HG03103 (cell line): ENCODE measurements at regions not wholly inside any gene's neighbourhood (a gene's known extent, or its start where the extent isn't known, plus 50 kb on each side); places are given as distances from the start of the nearest gene placed in this dataset.

Source experiments
- ATAC-seq: cut with Tn5 transposase; IDR thresholded peaks from one replicate; pipeline ENCODE4 v1.9.1; 2021; ENCODE audit warnings: low read depth; ENCODE audit not compliant: unreplicated experiment

DNA sequence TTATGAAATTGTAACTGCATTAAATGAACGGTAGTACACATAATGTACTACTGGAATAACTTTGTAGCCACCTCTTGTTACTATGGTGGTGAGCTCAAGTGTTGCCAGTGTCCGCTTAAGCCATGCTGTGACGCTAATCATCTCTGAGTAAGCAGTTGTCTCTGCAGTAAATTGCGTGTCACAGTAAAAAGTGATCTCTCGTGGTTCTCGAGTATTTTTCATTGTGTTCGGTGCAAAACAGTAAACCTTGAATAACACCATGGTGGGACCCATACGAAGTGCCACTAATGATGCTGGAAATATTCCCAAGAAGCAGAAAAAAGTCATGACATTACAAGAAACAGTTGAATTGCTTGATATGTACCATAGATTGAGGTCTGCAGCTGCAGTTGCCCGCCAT is 524.8 kb downstream of the SOX5 start:
- no peak for ATAC-seq

DNA sequence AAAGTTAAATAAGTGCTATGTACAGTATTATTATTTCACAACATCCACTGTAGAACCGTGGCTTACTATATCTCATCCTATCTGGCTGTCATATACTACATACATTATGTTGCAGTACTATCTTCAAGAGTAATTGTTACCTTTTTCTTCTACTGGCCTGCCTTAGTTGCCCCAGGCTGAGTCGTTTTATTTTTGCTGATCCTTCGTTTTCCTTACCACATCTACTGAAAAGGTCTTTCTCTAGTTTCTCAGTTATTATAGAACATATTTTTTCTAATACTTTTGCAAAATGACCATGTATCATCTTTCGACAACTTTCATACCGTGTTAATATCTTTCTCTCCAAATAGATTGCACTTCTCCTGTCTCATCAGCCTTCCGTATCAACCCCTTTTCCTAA is 523.1 kb downstream of the SOX5 start:
- no peak for ATAC-seq

DNA sequence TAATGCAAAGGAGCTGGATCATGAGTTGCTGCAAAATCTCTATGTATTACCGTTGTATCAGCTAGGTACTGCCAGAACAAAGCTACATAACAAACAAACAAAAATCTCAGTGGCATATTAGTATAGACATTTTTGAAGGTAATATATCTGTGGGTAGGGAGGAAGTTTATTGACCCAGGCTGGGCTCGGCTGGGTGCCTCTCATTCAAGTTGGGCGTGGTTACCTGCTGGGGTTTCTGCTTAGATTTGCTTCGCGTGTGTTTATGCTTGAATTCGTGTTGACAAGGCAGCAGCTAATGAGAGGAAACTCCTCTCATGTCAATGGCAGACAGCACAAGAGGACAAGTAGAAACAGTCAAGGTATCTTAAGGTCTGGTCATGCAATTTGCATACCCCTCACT is 520.7 kb downstream of the SOX5 start:
- no peak for ATAC-seq

DNA sequence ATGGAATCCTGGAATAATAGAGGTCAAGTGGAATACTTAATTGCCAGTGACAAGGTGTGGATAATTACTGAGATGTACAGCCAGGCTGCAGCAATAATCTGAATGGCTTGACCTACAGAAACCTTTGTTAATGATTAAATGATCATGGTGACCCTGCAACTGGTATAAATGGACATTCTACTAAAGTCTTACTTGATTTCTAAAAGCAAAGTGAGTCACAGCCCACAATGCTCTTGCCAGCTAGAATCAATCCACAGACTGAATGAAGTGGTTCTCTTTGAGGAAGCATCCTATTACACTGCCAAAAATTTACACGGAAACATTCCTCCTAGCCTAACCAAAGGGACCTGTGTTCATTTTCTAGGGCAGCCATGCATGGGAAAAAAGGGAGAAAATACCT is 518.5 kb downstream of the SOX5 start:
- no peak for ATAC-seq

DNA sequence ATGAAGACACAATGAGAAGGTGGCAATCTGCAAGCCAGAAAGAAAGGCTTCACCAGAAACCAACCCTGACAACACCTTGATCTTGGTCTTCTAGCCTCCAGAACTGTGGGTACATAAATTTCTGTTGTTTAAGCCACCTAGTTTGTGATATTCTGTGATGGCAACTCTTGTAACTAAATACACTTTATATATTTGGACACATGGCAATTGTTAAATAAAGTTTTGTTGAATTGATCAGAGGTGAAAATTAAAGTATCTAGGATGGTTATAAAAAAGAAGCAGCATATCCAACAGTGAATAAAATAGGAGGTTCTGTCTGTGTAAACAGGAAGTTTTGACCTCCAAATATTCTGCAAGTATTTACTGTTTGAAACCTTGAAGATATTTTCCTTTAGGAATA is 516.3 kb downstream of the SOX5 start:
- ATAC-seq = no peak

DNA sequence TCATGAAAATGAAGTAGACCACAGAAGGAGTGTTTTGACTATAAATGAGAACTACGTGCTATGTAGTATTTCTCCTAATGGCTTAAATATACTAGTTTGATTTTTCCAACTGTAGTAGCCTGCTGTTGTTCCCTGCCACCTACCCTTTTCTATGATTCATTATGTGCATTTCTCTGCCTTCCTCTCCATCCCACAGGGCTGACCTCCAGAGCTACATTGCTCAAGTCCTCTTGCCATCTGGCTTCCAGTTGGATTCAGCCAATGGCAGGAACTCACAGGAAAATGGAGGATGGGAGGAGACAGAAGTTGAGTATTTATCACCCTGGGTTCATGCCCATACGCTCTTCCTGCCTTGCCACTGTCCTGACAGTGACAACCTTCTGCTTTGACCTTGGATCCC is 515.3 kb downstream of the SOX5 start:
- ATAC-seq = no peak

DNA sequence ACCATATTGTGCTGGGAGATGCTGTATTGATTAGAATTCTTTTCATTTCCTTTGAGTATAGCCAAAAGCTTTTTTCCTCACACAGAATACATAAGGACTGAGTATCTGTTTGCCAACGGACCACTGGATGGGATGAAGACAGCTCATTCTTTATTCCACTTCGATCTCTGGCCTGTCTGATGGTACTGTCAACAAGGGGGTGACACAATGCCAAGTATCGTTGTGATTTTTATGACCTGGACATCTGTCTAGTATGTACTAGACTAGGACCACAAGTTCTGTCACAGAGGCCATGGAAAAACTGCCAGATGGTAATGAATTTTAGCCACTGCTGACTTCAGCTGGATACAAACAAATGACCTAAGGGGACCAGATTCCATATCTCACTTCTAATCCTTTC is 502.7 kb downstream of the SOX5 start:
- ATAC-seq = no peak

DNA sequence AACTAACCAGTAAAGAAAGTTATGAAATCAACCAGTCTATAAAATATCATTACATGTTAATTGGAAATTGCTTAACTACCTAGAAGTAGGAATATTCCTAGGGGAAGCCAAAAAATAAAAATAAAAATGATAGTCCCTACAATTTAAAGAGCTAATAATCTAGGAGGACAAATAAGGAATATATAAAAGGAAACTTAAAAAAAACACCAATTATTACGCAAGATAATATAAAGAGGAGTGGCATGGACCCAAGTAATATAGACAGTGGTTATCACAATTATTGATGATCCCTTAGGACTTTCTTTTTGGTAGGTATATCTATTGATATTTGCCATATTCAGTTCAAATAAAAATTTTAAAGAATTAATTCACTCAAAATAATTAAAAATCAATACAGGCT is 498.7 kb downstream of the SOX5 start:
- ATAC-seq = no peak

DNA sequence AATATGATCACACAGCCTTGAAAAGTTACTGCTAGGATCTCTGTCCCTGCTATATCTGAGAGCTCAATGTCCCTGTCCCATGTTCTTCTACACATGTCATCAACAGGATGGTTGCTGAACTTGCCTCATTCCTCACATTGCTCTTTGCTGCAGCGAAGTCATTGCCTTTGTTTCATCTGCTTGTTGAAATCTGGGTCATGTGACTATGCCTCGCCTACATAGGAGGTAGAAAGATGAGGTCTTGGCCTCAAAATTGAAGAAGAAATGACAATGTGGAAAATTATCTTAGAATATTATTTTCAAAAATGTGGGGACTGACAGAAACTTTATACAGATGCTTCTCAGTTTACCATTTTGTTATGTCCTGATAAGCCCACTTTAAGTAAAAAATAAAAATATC is 494.2 kb downstream of the SOX5 start:
- no peak for ATAC-seq

DNA sequence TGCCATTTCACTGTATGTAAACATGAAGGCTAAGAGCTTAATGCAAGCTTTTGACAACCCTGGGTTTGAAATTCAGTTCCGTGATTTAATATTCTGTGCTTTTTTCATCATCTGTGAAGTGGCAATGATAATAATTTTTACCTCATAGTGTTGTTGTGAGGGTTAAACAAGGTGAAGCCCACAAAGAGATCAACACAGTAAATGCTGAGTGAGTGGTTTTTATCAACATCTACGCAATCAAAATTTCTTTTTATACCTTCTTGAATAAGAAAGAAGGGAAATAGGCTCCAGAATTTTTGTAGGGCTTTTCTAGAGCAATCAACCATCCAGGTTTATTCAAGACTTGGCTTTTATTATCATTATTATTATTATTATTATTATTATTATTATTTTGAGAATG is 490.8 kb downstream of the SOX5 start:
- no peak for ATAC-seq

DNA sequence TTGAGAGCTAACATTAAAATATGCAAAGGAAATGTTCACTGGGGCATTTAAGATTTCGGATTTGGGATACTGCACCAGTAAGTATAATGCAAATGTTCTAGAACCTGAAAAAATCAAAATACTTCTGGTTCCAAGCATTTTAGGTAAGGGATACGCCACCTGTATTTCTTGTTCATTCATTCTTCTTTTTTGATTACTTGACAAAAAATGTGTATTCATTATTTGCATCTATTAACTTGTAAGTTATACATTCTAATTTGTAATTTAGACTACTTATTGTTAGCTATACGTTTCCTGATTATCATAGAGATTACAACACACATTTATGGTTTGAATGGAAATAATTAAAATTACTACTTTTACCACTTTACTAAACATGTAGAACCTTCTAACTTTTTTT is 486.9 kb downstream of the SOX5 start:
- no peak for ATAC-seq

DNA sequence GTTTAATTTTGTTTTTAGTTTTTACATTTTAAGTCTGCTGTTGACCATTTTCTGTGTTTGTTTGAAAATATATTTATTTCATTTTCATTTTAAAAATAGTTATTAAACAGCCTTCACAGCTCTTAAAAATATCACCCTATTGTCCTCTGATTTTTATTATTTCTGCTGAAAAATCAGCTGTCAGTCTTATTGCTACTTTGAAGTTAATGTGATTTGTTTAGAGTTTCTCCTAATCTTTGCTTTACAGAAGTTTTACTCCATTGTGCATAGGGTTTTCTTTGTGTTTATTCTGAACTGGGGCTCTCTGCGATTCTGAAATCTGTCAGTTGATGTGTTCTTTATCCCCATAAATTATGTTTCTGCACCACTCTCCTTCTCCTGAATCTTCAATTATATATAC is 486.3 kb downstream of the SOX5 start:
- no peak for ATAC-seq

DNA sequence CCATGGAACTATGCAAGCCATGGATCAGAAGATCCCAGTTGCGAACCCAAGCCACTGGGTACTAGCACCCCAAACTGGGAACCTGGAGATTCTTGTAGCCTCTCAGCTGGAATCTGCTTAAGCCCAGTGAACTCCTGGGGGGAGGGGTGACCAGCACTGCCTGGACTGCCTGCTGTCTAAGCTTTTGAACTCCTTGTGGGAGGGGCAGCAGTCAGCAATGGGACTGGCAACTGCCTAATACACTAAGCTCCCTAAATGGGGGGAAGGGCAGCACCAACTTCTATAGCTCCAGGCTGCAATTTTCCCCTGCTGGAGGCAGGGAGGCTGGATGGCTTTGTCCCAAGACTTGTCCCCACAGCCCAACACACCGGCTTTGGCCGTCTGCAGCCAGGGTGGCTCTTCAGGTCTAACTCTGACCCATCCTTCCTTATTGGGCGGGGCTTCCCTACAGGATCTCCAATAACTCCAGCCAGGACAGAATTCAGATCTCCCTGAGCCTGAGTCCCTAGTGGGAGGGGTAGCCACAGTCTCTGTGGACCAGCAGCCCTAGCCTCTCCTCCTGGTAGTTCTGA is 485.1 kb downstream of the SOX5 start:
- ATAC-seq = no peak

DNA sequence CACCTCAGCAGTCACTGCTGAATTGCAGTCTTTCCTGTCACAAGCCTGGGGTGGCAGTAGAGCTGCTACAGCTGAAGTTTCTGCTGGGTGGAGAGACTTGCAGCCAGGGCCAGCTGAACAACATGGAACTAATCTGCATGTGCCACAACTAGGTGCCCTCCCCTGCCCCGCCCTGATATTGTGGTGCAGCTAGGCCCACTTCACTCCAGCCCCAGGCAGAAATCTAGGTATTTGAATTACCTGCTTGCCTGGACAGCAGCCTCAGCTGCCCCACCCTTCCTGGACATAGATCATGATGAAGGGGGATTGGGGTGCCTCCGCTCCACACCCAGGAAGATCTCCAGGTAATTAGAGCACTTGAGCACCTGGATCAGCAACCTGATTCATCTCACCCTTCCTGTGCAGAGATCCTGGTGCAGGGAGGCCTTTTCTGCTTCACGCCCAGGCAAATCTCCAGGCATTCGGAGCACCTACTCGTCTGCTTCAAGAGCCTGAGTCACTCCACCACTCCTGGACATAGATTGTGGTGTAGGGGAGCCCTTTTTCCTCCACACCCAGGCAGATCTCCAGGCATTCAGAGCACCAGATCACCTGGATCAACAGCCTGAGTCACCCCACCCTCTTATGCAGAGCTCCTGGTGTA is 477.0 kb downstream of the SOX5 start:
- ATAC-seq = no peak

DNA sequence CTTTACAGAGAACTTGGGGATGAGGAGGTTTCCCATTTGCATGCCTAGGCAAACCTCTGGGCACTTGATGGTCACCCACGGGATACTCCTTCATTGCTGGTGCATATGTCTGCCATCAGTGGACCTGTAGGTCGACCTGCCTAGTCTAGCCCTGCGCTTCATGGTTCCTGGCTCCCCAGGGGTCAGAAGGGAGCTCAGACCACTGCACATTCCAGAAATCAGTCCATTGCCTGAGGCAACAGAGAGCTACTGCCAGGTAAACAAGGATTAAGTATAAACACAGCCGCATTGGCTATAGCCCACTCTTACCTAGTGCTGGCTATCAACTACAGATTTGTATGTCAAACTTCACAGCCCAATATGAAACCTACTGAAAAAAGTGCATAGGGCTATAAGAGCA is 476.4 kb downstream of the SOX5 start:
- ATAC-seq = no peak

DNA sequence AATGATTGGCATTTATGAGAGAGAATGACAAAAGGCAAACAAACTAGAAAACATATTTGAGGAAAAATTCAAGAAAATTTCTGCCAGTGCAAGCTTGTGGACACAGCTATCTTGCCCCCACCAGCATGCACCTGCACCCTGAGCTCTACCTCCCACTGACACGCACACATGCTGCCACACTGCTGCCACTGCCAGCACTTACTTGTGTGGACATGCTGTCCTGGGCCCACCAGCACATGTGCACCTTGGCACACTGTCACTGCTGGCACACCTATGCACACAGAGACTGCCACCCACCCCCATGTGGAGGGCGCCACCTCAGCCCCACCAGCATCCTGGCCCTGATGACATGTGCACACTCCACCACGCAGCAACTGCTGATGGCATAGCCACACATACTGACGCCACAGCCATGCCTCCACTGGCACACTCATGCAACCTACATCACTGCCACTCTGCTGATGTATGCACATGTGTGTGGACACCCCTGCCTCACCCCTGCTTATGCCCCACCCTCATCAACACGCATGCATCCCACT is 475.0 kb downstream of the SOX5 start:
- no peak for ATAC-seq
